Esophagus muscularis mucosa (tissue), 3 donors: ENCODE measurements at regions not wholly inside any gene's neighbourhood (a gene's known extent, or its start where the extent isn't known, plus 50 kb on each side); places are given as distances from the start of the nearest gene placed in this dataset.

Experiments
- EP300 ChIP-seq: sonication (generic); formaldehyde crosslinking; IDR thresholded peaks from one replicate; pipeline ENCODE4 v1.6.1; 2017; ENCODE audit warnings: antibody characterized with exemption
- TF ChIP-seq, protein P1 (sequence below), 3 experiments: fragments of 200-600 bp in 2 of 3; fragments of 450-650 bp in 1 of 3; sonication (generic) in 2 of 3; IDR thresholded peaks; one replicate each; pipeline ENCODE4 v1.5.1; 2017 to 2019; ENCODE audit warnings: antibody characterized with exemption in 3 of 3, mild to moderate bottlenecking in 2 of 3, moderate library complexity in 1 of 3

DNA sequence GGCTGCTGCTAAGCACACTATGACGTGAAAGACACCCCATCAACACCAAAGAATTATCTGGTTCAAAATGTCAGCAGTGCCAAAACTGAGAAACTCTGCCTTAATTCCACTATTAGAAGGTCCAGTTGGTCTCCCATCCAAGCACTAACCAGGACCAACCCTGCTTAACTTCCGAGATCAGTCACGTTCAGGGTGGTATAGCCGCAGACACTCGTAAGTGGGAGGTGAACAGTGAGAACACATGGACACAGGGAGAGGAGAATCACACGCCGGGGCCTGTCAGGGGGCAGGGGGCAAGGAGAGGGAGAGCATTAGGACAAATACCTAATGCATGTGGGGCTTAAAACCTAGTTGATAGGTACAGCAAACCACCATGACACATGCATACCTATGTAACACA lies 83.4 kb downstream of the C13orf42 start:
- TF ChIP-seq, protein P1, sequence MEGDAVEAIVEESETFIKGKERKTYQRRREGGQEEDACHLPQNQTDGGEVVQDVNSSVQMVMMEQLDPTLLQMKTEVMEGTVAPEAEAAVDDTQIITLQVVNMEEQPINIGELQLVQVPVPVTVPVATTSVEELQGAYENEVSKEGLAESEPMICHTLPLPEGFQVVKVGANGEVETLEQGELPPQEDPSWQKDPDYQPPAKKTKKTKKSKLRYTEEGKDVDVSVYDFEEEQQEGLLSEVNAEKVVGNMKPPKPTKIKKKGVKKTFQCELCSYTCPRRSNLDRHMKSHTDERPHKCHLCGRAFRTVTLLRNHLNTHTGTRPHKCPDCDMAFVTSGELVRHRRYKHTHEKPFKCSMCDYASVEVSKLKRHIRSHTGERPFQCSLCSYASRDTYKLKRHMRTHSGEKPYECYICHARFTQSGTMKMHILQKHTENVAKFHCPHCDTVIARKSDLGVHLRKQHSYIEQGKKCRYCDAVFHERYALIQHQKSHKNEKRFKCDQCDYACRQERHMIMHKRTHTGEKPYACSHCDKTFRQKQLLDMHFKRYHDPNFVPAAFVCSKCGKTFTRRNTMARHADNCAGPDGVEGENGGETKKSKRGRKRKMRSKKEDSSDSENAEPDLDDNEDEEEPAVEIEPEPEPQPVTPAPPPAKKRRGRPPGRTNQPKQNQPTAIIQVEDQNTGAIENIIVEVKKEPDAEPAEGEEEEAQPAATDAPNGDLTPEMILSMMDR (IDR thresholded peaks at IDR 0.05): no peak
- TF ChIP-seq EP300: no peak
